AG04450 (cell line): ENCODE measurements at regions not wholly inside any gene's neighbourhood (a gene's known extent, or its start where the extent isn't known, plus 50 kb on each side); places are given as distances from the start of the nearest gene placed in this dataset.

Experiments used
- CTCF ChIA-PET: fragments of 300-600, 350-600 bp; formaldehyde crosslinking; extraction: SDS; loops from one replicate; lab custom pipeline; 2022; ENCODE audit warnings: antibody characterized with exemption, inconsistent platforms; lab: Charles Lee
- POLR2A ChIA-PET: fragments of 350-600 bp; formaldehyde crosslinking; extraction: SDS; loops from one replicate; lab custom pipeline; 2021; ENCODE audit warnings: antibody characterized with exemption, inconsistent platforms; lab: Yijun Ruan, JAX
- DNase-seq: peaks from one replicate; pipeline ENCODE4 v3.0.0-alpha.2; 2011; ENCODE audit warnings: low read depth, low spot score
- H3K27ac ChIP-seq: one replicate; pipeline ENCODE4 v1.5.1; 2012; ENCODE audit warnings: low read depth, low read length, control low read depth
- H3K27me3 ChIP-seq: one replicate; pipeline ENCODE4 v1.6.0; 2012; ENCODE audit warnings: low read length; ENCODE audit not compliant: control insufficient read depth, insufficient read depth
- H3K4me3 ChIP-seq: 2 replicates; pipeline ENCODE4 v1.5.1; 2011; ENCODE audit warnings: mild to moderate bottlenecking, low read depth, low read length, control low read depth
- H3K9me3 ChIP-seq: 2 replicates; pipeline ENCODE4 v1.5.1; 2012; ENCODE audit warnings: low read length; ENCODE audit not compliant: control insufficient read depth, insufficient read depth
- CTCF ChIP-seq: IDR thresholded peaks from 2 replicates; pipeline ENCODE4 v1.5.1; 2011; ENCODE audit warnings: low read depth, low read length, control low read depth, inconsistent platforms

DNA sequence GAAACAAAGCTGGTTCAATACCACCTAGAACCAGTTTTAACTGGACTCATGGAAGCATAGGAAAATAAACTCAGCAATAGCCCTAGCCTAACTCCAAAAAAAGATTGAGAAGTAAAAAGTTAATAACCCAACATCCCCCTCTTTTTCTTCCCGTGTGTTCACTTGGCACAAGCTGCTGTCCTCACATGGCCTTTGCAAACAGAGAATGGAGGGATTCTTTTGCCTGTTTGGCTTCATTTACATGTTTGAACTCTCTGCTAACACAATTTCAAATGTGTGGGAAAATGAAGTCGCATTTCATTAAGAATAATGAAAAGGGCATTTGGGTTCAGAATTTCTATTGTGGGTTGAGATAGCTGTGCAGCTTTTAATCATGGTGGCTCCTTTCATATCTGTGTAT lies 589.2 kb upstream of the LRRTM1 start:
- no peak for TF ChIP-seq CTCF

GRCh38 chr2:80889009-80889408 lies 584.5 kb upstream of the LRRTM1 start:
- TF ChIP-seq CTCF = no peak
- no peaks in the 10 kb centered on the region for H3K27me3 ChIP-seq
- ChIA-PET POLR2A (no interaction called here), CTCF (no interaction called here)
- peaks cover 3% of the 10 kb centered on the region for H3K9me3 ChIP-seq
- no peak overlapping the region for H3K4me3 ChIP-seq
- no peak overlapping the region for H3K27ac ChIP-seq
- DNase-seq = no peak

More for the DNA sequence above, 589.2 kb upstream of the LRRTM1 start:
- ChIA-PET POLR2A (no interaction called here), CTCF (no interaction called here)
- Histone ChIP-seq H3K27ac (no peak overlapping the region), H3K27me3 (no peaks in the 10 kb centered on the region), H3K4me3 (no peak overlapping the region), H3K9me3 (peaks cover 7% of the 10 kb centered on the region; the same call in 1 of the 2 replicates)
- no peak for DNase-seq

DNA sequence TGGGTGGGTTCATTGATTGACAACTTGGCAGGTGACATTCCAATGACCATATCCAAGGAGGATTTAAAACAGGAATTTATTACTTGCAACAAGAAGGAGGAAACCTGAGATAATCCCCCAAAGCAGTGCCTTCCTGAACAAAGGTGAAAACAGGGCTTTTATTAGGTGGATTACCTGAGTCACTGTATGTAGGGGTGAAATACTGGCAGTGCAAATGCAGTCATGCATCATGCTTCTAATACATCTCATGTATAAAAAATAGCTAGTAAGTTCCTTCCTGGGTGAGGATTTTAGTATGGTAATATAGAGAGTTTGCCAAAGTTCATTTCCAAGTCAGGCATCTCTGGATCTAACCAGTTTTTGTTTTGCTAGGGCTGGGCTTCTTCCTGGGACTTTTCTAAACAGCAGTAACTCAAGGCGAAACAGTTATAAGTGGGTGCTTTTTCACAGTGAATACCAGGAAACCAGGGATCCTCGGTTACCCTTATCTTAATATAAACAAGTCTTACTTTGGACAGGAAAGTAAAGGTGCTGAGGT lies 583.4 kb upstream of the LRRTM1 start:
- POLR2A ChIA-PET = no interaction called here
- Histone ChIP-seq H3K27me3 (no peaks in the 10 kb centered on the region), H3K27ac (no peak overlapping the region), H3K9me3 (peaks cover 3% of the 10 kb centered on the region), H3K4me3 (no peak overlapping the region)
- CTCF ChIA-PET = no interaction called here
- no peak for TF ChIP-seq CTCF
- DNase-seq = no peak

DNA sequence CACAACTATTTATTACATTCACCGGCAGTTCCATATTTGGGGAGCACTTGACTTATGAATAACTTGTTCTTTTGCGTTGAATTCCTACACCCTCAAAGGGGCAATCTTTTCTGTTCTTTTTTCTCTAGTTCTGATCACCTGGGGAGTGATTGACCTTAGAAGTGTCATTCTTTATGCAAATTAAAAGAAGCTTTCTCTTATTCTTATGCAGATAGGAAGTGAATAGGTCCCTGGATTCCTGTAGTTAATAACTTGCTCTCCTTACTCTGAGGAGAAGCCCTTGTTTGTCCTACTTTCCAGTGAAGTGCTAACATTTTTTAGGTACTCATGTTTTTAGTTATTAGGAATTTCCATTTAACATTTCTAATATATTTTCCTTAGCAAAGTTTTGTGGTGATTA lies 569.8 kb upstream of the LRRTM1 start:
- POLR2A ChIA-PET = no interaction called here
- TF ChIP-seq CTCF = no peak

GRCh38 chr2:80869858-80870438 lies 565.4 kb upstream of the LRRTM1 start:
- CTCF ChIA-PET = no interaction called here
- H3K27me3 ChIP-seq = no peaks in the 10 kb centered on the region
- peaks cover 11% of the 10 kb centered on the region for H3K9me3 ChIP-seq
- H3K4me3 ChIP-seq = no peak overlapping the region
- POLR2A ChIA-PET = no interaction called here
- TF ChIP-seq CTCF = no peak
- no peak overlapping the region for H3K27ac ChIP-seq
- DNase-seq = no peak

More for the DNA sequence above, 569.8 kb upstream of the LRRTM1 start:
- H3K4me3 ChIP-seq = no peak overlapping the region
- peaks cover 5% of the 10 kb centered on the region for H3K9me3 ChIP-seq
- H3K27me3 ChIP-seq = no peaks in the 10 kb centered on the region
- DNase-seq = no peak
- CTCF ChIA-PET = no interaction called here
- no peak overlapping the region for H3K27ac ChIP-seq
